HG03039 (cell line): ENCODE measurements at regions not wholly inside any gene's neighbourhood (a gene's known extent, or its start where the extent isn't known, plus 50 kb on each side); places are given as distances from the start of the nearest gene placed in this dataset.
A peak's percentile ranks its signal among the peaks of the same experiment; 100 is the strongest.
"Not testable (repeated sequence)": the region's sequence is repeated elsewhere in the genome, so short reads cannot be mapped to it uniquely, and the experiment has no call there.

Source experiments
- ATAC-seq: cut with Tn5 transposase; IDR thresholded peaks from one replicate; pipeline ENCODE4 v1.9.1; 2021; ENCODE audit warnings: mild to moderate bottlenecking, moderate library complexity; ENCODE audit not compliant: unreplicated experiment

GRCh38 chrX:65331371-65331770, 203.2 kb downstream of the LAS1L start:
- ATAC-seq = no peak

- ATAC-seq = no peak
Observed at GRCh38 chrX:65300104-65300809, 234.3 kb downstream of the LAS1L start.

GRCh38 chrX:65282905-65283304, 251.7 kb downstream of the LAS1L start:
- ATAC-seq = not testable (repeated sequence)

- ATAC-seq = no peak
Observed at GRCh38 chrX:65273152-65273551, 261.4 kb downstream of the LAS1L start.

- ATAC-seq = no peak
Observed at GRCh38 chrX:65266482-65266881, 268.1 kb downstream of the LAS1L start.

GRCh38 chrX:65253817-65254216, 277.6 kb upstream of the ZC4H2 start:
- no peak for ATAC-seq

GRCh38 chrX:65241059-65241721, 264.9 kb upstream of the ZC4H2 start:
- ATAC-seq = no peak

- ATAC-seq = no peak
Observed at GRCh38 chrX:65203545-65203944, 227.3 kb upstream of the ZC4H2 start.

GRCh38 chrX:65196758-65197360, 220.6 kb upstream of the ZC4H2 start:
- no peak for ATAC-seq

- ATAC-seq = no peak
Observed at GRCh38 chrX:65195621-65196020, 219.4 kb upstream of the ZC4H2 start.

- no peak for ATAC-seq
Observed at GRCh38 chrX:65194547-65194946, 218.3 kb upstream of the ZC4H2 start.

- not testable (repeated sequence) for ATAC-seq
Observed at GRCh38 chrX:65163325-65163724, 187.1 kb upstream of the ZC4H2 start.

- no peak for ATAC-seq
Observed at GRCh38 chrX:65148232-65148631, 172.0 kb upstream of the ZC4H2 start.

- ATAC-seq = no peak
Observed at GRCh38 chrX:65136424-65136823, 160.2 kb upstream of the ZC4H2 start.

GRCh38 chrX:65127842-65128241, 151.6 kb upstream of the ZC4H2 start:
- no peak for ATAC-seq

GRCh38 chrX:65098851-65099250, 122.6 kb upstream of the ZC4H2 start:
- no peak for ATAC-seq

- ATAC-seq = no peak
Observed at GRCh38 chrX:65093658-65094057, 117.4 kb upstream of the ZC4H2 start.

- ATAC-seq = no peak
Observed at GRCh38 chrX:65073233-65073632, 97.0 kb upstream of the ZC4H2 start.

- ATAC-seq = no peak
Observed at GRCh38 chrX:65072590-65072989, 96.3 kb upstream of the ZC4H2 start.

- not testable (repeated sequence) for ATAC-seq
Observed at GRCh38 chrX:65058626-65059025, 82.4 kb upstream of the ZC4H2 start.

- ATAC-seq = no peak
Observed at GRCh38 chrX:65045001-65045400, 68.8 kb upstream of the ZC4H2 start.

GRCh38 chrX:65035446-65035770, 59.2 kb upstream of the ZC4H2 start:
- peak; percentile 28 for ATAC-seq
